ENCODE measurements at regions not wholly inside any gene's neighbourhood (a gene's known extent, or its start where the extent isn't known, plus 50 kb on each side); places are given as distances from the start of the nearest gene placed in this dataset.

- no peak for DNase-seq (ENCODE audit: low read depth)
- TF ChIP-seq, protein P1, sequence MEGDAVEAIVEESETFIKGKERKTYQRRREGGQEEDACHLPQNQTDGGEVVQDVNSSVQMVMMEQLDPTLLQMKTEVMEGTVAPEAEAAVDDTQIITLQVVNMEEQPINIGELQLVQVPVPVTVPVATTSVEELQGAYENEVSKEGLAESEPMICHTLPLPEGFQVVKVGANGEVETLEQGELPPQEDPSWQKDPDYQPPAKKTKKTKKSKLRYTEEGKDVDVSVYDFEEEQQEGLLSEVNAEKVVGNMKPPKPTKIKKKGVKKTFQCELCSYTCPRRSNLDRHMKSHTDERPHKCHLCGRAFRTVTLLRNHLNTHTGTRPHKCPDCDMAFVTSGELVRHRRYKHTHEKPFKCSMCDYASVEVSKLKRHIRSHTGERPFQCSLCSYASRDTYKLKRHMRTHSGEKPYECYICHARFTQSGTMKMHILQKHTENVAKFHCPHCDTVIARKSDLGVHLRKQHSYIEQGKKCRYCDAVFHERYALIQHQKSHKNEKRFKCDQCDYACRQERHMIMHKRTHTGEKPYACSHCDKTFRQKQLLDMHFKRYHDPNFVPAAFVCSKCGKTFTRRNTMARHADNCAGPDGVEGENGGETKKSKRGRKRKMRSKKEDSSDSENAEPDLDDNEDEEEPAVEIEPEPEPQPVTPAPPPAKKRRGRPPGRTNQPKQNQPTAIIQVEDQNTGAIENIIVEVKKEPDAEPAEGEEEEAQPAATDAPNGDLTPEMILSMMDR (IDR thresholded peaks at IDR 0.05; ENCODE audit: insufficient read depth, low read length) = no peak
- H3K4me3 ChIP-seq (ENCODE audit: low read depth, low read length) = peak overlapping the region; percentile 28
Observed at GRCh38 chr3:194768586-194768985, 82.9 kb downstream of the FAM43A start.

DNA sequence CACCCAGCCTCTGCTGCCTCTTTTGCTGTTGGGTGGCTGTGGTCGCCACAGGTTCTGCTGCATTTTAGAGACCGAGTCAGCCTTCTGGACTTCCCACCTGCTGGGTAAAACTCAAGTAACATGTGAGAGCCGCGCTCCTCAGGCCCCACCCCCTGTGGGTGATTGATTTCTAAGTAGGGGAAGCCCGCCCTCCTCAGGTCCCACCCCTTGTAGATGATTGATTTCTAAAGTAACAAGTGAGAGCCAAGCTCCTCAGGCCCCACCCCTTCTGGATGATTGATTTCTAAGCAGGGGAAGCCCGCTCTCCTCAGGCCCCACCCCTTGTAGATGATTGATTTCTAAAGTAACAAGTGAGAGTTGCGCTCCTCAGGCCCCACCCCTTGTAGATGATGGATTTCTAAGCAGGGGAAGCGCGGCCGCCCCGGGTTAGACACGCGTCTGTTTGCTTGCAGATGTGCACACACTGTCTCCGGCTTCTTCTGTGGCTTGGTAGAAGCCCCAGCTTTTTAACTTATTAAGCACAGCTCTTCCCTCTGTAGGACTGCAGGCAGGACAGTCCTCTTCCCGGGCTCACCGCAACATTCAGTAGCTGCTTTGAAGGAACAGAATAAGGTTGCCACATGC is 83.4 kb downstream of the FAM43A start:
- H3K4me3 ChIP-seq (ENCODE audit: low read depth, low read length) = peak overlapping the region; percentile 45
- TF ChIP-seq, protein P1 (IDR thresholded peaks at IDR 0.05; ENCODE audit: insufficient read depth, low read length) = no peak
- DNase-seq (ENCODE audit: low read depth) = peak; percentile 90

DNA sequence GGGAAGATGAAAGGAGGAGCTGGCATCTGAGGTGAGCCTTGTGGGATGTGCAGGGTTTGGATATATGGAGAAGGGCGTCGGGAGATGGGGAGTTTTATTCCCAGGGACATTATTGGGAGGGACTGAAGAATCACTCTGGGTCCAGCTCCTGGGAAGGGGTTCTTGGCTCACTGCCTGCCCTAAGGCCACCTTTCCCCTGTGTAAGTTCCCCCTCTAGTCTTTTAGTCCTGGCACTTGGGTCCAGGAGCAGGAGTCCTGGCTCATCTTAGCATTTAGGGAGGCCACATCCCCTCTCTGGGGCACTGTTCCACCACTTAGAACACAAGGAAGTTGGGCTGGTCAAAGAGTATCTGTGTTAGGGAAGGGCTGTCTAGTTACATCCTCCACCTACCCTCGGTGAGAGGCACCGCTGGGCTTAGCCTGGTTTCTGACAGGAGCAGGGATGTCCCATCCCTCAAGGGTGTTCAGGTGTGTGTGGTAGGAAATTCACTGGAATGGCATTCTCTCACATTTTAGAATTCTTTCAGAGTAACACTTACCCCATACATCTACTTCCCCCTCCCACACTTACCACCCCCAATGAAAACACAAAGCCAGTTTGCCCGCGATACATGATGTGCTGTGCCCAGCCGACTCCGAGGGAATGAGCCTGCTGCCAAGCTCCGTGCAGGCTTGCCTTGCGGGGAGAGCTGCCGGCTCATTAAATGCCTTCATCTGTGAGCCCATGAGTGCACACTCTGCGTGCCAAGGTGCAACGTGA is 86.7 kb downstream of the FAM43A start:
- no peak overlapping the region for H3K4me3 ChIP-seq (ENCODE audit: low read depth, low read length)
- no peak for DNase-seq (ENCODE audit: low read depth)
- TF ChIP-seq, protein P1 (IDR thresholded peaks at IDR 0.05; ENCODE audit: insufficient read depth, low read length) = no peak

DNA sequence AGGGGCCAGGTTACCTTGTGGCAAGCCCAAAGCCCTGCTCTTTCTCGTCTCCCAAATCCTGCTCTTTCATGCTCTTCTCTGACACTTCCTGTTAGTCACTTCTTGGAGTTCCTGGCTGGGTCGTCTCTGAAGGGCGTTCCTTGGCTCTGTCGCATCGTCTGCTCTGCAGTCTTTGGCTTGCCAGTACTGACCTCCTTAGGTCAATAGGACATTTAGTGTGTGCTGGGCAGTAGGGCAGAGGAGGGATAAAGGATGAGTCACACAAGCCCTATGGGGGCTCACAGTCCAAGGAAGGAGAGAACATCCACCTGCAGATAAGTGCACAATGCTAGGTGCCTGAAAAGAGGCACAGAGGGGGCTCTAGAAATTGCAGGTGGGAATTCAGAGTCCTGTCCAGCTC is 87.5 kb downstream of the FAM43A start:
- H3K4me3 ChIP-seq (ENCODE audit: low read depth, low read length) = no peak overlapping the region
- peak; percentile 72 for DNase-seq (ENCODE audit: low read depth)
- TF ChIP-seq, protein P1 (IDR thresholded peaks at IDR 0.05; ENCODE audit: insufficient read depth, low read length) = no peak

GRCh38 chr3:194773771-194774455 is 88.2 kb downstream of the FAM43A start:
- H3K4me3 ChIP-seq (ENCODE audit: low read depth, low read length) = no peak overlapping the region
- TF ChIP-seq, protein P1 (IDR thresholded peaks at IDR 0.05; ENCODE audit: insufficient read depth, low read length) = no peak
- DNase-seq (ENCODE audit: low read depth) = peak; percentile 67

- no peak overlapping the region for H3K4me3 ChIP-seq (ENCODE audit: low read depth, low read length)
- peak; percentile 61 for DNase-seq (ENCODE audit: low read depth)
- TF ChIP-seq, protein P1 (IDR thresholded peaks at IDR 0.05; ENCODE audit: insufficient read depth, low read length) = no peak
Observed at GRCh38 chr3:194775266-194775665, 89.6 kb downstream of the FAM43A start.
